ENCODE measurements at regions not wholly inside any gene's neighbourhood (a gene's known extent, or its start where the extent isn't known, plus 50 kb on each side); places are given as distances from the start of the nearest gene placed in this dataset.

- no peak for TF ChIP-seq CTCF (conservative IDR thresholded peaks at IDR 0.05; ENCODE audit: low read depth)
- CTCF ChIA-PET = interaction anchor here (1.1 to 5.2 kb wide), 14 partner anchors 8 to 559 kb away, joined by 3 to 92 read pairs (median 6); no protein-coding TSS in a partner anchor
- POLR2A ChIA-PET (ENCODE audit: low non-redundant PET) = no interaction called here
- H3K27ac ChIP-seq = no peak overlapping the region
- no peak for DNase-seq (ENCODE audit: low spot score)
Measured at GRCh38 chr7:106177300-106177690, 65.2 kb upstream of the SYPL1 start.

DNA sequence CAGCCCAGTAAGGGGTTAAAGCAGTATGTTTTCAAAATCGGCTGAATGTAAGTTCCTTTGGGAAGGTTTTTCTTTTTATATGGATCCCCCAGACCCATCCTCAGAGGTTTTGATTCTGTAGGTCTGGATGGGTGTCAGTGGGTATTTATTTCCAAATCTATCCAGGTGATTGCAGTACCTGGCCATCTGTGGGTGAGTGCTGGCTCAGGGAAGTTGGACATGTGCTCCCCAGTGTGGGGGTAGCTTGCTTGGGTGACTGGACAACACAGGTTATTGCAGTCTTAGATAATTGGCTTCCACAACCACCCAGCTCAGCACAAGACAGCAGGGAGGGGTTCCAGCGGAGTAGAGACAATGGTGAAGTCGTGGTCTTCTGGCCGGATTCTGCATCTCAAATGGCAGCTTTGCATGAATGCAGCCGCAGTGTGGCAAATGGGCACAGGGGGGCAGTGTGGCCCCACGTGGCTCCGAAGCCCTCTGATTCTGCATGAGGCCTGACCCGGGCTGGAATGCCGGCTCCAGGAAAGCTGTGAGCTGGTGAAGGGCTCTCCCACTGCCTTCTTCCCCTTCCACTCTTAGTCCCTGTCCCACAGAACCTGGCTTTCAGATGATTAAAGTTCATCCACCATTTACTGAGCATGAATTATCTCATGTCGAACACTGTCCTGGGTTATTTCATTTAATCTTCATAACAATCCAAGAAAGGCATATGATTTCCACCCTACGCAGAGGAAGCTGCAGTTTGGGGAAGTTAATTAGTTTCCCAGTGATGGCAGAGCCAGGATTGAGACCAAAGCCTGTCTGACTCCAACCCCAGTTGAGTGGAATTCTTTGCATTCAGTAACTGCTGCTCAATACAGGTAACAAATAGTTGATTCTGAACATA lies 64.5 kb upstream of the SYPL1 start:
- CTCF ChIA-PET = interaction anchor here (0.5 to 5.2 kb wide), 29 partner anchors 9 to 1099 kb away, joined by 3 to 92 read pairs (median 5); no protein-coding TSS in a partner anchor
- POLR2A ChIA-PET (ENCODE audit: low non-redundant PET) = no interaction called here
- TF ChIP-seq CTCF (conservative IDR thresholded peaks at IDR 0.05; ENCODE audit: low read depth) = peak; percentile 99
- no peak overlapping the region for H3K27ac ChIP-seq
- peak; percentile 86 for DNase-seq (ENCODE audit: low spot score)

GRCh38 chr7:106175507-106175906 lies 63.4 kb upstream of the SYPL1 start:
- no peak for TF ChIP-seq CTCF (conservative IDR thresholded peaks at IDR 0.05; ENCODE audit: low read depth)
- POLR2A ChIA-PET (ENCODE audit: low non-redundant PET) = no interaction called here
- CTCF ChIA-PET = interaction anchor here (0.6 to 5.2 kb wide), 6 partner anchors 21 to 1100 kb away, joined by 3 to 92 read pairs (median 6); no protein-coding TSS in a partner anchor

DNA sequence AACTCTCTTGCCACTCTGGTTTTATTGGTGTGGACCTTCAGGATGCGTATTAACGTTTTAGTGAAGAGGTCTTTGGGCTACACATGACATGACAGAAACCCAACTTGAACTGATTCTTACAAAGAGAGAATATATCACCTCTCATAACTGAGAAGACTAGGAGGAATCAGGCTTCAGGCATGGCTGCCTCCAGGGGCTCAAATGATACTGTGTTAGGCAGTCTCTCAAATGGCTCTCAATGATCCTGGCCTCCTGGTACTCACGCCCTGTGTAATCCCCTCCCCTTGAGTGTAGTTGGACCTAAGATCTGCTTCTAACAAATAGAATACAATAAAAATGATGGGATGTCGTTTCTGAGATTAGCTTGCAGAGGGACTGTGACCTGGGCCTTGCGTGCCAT lies 58.5 kb upstream of the SYPL1 start:
- H3K27ac ChIP-seq = no peak overlapping the region
- no peak for DNase-seq (ENCODE audit: low spot score)
- CTCF ChIA-PET = interaction anchor here (1.0 to 1.2 kb wide), 2 partner anchors 16 to 292 kb away, joined by 3 read pairs; no protein-coding TSS in a partner anchor
- POLR2A ChIA-PET (ENCODE audit: low non-redundant PET) = interaction anchor here (0.5 kb wide), 1 partner anchor 44 kb away, joined by 4 read pairs; no protein-coding TSS in a partner anchor
- TF ChIP-seq CTCF (conservative IDR thresholded peaks at IDR 0.05; ENCODE audit: low read depth) = no peak

More at GRCh38 chr7:106175507-106175906, 63.4 kb upstream of the SYPL1 start:
- DNase-seq (ENCODE audit: low spot score) = no peak
- H3K27ac ChIP-seq = no peak overlapping the region

- no peak overlapping the region for H3K27ac ChIP-seq
- no peak for DNase-seq (ENCODE audit: low spot score)
- POLR2A ChIA-PET (ENCODE audit: low non-redundant PET) = no interaction called here
- no peak for TF ChIP-seq CTCF (conservative IDR thresholded peaks at IDR 0.05; ENCODE audit: low read depth)
- CTCF ChIA-PET = interaction anchor here (1.0 to 1.2 kb wide), 2 partner anchors 16 to 293 kb away, joined by 3 read pairs; no protein-coding TSS in a partner anchor
Measured at GRCh38 chr7:106169821-106170610, 57.9 kb upstream of the SYPL1 start.
